ENCODE measurements at regions not wholly inside any gene's neighbourhood (a gene's known extent, or its start where the extent isn't known, plus 50 kb on each side); places are given as distances from the start of the nearest gene placed in this dataset.

- intact Hi-C loops (cut with micrococcal nuclease) (no loop called here), in situ Hi-C loops (cut with MboI) (no loop called here)
- Histone ChIP-seq H3K9me3 (replicated peaks; ENCODE audit: control insufficient read depth, insufficient read depth, low read depth, low read length) (no peaks in the 10 kb centered on the region), H3K4me2 (ENCODE audit: insufficient read depth, low read length) (no peak overlapping the region), H4K20me1 (replicated peaks; ENCODE audit: control insufficient read depth, insufficient read depth, low read length) (no peaks in the 10 kb centered on the region), H3K9me1 (ENCODE audit: control insufficient read depth, insufficient read depth, low read length) (no peaks in the 10 kb centered on the region), H3K27me3 (ENCODE audit: control insufficient read depth in 2 of 2, insufficient read depth in 2 of 2, low read length in 2 of 2) (no peaks in the 10 kb centered on the region), H3K27ac (ENCODE audit: extremely low read depth, low read depth, low read length) (no peak overlapping the region), H3K36me3 (ENCODE audit: control insufficient read depth, insufficient read depth, low read length) (no peaks in the 10 kb centered on the region), H3K4me1 (replicated peaks in 1 of 2; ENCODE audit: control insufficient read depth in 2 of 2, insufficient read depth in 2 of 2, low read length in 2 of 2) (no peaks in the 10 kb centered on the region), H3K4me3 (no peak overlapping the region), H2AFZ (ENCODE audit: low read depth, low read length) (no peak overlapping the region), H3K9ac (ENCODE audit: insufficient read depth in 1 of 2, low read depth in 2 of 2, low read length in 2 of 2) (no peak overlapping the region), H3K79me2 (ENCODE audit: control insufficient read depth, insufficient read depth, low read length) (no peaks in the 10 kb centered on the region)
- ChIA-PET CTCF (ENCODE audit: low intra/inter-chr PET ratio) (no interaction called here), POLR2A (no interaction called here)
- TF ChIP-seq PTBP1 (IDR thresholded peaks at IDR 0.05; ENCODE audit: low read depth, low read length), result no peak
- TF ChIP-seq KDM4B (IDR thresholded peaks at IDR 0.05; ENCODE audit: borderline replicate concordance in 2 of 2, low read depth in 1 of 2), result no peak
- no peak for TF ChIP-seq VEZF1 (CRISPR knock-in tag; IDR thresholded peaks at IDR 0.05)
- TF ChIP-seq ZFP91 (CRISPR knock-in tag; IDR thresholded peaks at IDR 0.05), result no peak
- TF ChIP-seq CBX5 (IDR thresholded peaks at IDR 0.05; ENCODE audit: borderline replicate concordance, low read depth), result no peak
- TF ChIP-seq SP2 (IDR thresholded peaks at IDR 0.05; ENCODE audit: extremely low read depth, low read depth, low read length, poor library complexity, severe bottlenecking), result no peak
- TF ChIP-seq ZNF77 (CRISPR knock-in tag; IDR thresholded peaks at IDR 0.05), result no peak
- TF ChIP-seq CAMTA2 (CRISPR knock-in tag; conservative IDR thresholded peaks at IDR 0.05), result no peak
- TF ChIP-seq PPARD (CRISPR knock-in tag; IDR thresholded peaks at IDR 0.05), result no peak
- no peak for TF ChIP-seq HDAC3 (IDR thresholded peaks at IDR 0.05; ENCODE audit: borderline replicate concordance, partially characterized antibody)
- TF ChIP-seq SRF (CRISPR knock-in tag; IDR thresholded peaks at IDR 0.05), result no peak
- TF ChIP-seq JUNB (CRISPR knock-in tag; conservative IDR thresholded peaks at IDR 0.05), result no peak
- no peak for TF ChIP-seq CREB1 (IDR thresholded peaks at IDR 0.05)
- no peak for TF ChIP-seq CREB1 (CRISPR knock-in tag; IDR thresholded peaks at IDR 0.05)
- TF ChIP-seq HLTF (IDR thresholded peaks at IDR 0.05), result no peak
- no peak for TF ChIP-seq MITF (IDR thresholded peaks at IDR 0.05)
- DNase-seq (ENCODE audit: extremely low read depth in 1 of 4, low spot score in 3 of 4), result no peak
- no peak for FAIRE-seq
- BruUV-seq (replicated peaks), result no TSS peak
- ATAC-seq, result no peak
- WGBS (ENCODE audit: insufficient coverage, low coverage, missing lambda C conversion rate), result 0% methylated on average over 5 of the region's 5 CpGs
Observed at GRCh38 chr11:31902706-31903105, 91.6 kb upstream of the PAX6 start.
